ENCODE measurements at regions not wholly inside any gene's neighbourhood (a gene's known extent, or its start where the extent isn't known, plus 50 kb on each side); places are given as distances from the start of the nearest gene placed in this dataset.

GRCh38 chr5:110221036-110221435 is 505.4 kb downstream of the TMEM232 start:
- in situ Hi-C loops (cut with HindIII; ENCODE audit: low pct_ligation_motif_present, low sequenced_read_pairs), result no loop called here
- Histone ChIP-seq H3K4me3 (ENCODE audit: low read depth, low read length) (no peak overlapping the region), H3K27ac (no peak overlapping the region), H3K27me3 (replicated peaks) (no peaks in the 10 kb centered on the region), H3K36me3 (replicated peaks) (no peaks in the 10 kb centered on the region)
- no peak for DNase-seq
- TF ChIP-seq CTCF (IDR thresholded peaks at IDR 0.05; ENCODE audit: low read depth, low read length, missing control alignments), result no peak

DNA sequence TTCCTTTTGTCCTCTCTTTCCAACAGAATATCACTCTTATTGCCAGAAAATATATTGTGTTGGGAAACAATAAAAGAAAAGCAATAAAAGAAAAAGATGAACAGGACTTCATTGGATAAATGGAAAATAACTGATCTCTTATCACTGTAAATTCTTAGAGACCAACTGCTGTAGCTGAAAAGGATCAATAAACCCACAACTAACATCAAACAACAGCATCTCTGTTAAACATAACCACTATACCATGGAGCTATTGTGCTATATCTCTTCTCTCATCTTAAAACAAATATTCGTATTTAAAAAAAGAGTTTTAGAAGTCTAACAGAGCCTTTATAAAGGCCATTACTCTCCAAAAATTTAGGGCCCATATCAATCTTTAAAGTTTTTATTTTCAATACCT is 502.4 kb downstream of the TMEM232 start:
- no peak for TF ChIP-seq CTCF (IDR thresholded peaks at IDR 0.05; ENCODE audit: low read depth, low read length, missing control alignments)
- Histone ChIP-seq H3K4me3 (ENCODE audit: low read depth, low read length) (no peak overlapping the region), H3K27me3 (replicated peaks) (no peaks in the 10 kb centered on the region), H3K36me3 (replicated peaks) (no peaks in the 10 kb centered on the region), H3K27ac (no peak overlapping the region)
- no peak for DNase-seq
- in situ Hi-C loops (cut with HindIII; ENCODE audit: low pct_ligation_motif_present, low sequenced_read_pairs), result no loop called here

DNA sequence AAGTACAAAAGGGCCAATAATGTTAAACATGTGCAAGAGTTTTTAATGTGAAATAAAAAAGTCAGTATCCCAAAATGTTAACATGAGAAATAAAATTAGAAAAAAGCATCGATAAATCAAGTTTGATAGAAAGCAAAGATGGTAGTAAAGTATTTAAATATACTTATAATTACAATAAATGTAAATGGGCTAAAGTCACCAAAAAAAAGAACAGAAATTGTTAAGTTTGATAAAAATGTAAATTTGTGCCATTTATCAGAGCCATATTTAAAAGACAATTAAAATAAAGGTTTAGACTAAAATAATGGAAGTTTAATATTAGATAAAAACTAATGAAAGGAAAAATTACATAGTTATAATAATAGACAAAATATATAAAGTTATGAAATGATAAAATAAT is 500.5 kb downstream of the TMEM232 start:
- H3K36me3 ChIP-seq (replicated peaks), result no peaks in the 10 kb centered on the region
- no peaks in the 10 kb centered on the region for H3K27me3 ChIP-seq (replicated peaks)
- H3K4me3 ChIP-seq (ENCODE audit: low read depth, low read length), result no peak overlapping the region
- no peak for TF ChIP-seq CTCF (IDR thresholded peaks at IDR 0.05; ENCODE audit: low read depth, low read length, missing control alignments)
- no peak for DNase-seq
- in situ Hi-C loops (cut with HindIII; ENCODE audit: low pct_ligation_motif_present, low sequenced_read_pairs), result no loop called here
- H3K27ac ChIP-seq, result no peak overlapping the region

DNA sequence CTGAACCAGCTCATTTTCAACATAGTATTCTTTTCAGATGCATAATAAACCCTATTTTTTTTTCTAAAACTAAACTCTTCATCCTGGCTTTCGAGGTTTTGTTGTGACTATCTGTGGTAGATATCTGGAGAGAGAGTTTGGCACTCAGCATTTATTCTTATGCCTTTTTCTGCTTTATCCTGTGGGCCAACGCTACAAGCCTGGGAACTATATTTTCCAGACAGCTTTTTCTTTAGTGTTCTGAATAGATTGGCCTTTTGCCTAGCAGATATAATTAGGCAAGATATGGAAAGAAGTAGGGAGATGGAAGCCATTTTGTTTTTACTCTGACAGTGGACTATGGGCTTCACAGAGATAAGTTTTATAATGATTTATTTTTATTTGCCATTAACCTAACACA is 486.7 kb downstream of the TMEM232 start:
- Histone ChIP-seq H3K27ac (no peak overlapping the region), H3K27me3 (replicated peaks) (no peaks in the 10 kb centered on the region), H3K4me3 (ENCODE audit: low read depth, low read length) (no peak overlapping the region), H3K36me3 (replicated peaks) (no peaks in the 10 kb centered on the region)
- in situ Hi-C loops (cut with HindIII; ENCODE audit: low pct_ligation_motif_present, low sequenced_read_pairs), result no loop called here
- no peak for TF ChIP-seq CTCF (IDR thresholded peaks at IDR 0.05; ENCODE audit: low read depth, low read length, missing control alignments)
- no peak for DNase-seq

DNA sequence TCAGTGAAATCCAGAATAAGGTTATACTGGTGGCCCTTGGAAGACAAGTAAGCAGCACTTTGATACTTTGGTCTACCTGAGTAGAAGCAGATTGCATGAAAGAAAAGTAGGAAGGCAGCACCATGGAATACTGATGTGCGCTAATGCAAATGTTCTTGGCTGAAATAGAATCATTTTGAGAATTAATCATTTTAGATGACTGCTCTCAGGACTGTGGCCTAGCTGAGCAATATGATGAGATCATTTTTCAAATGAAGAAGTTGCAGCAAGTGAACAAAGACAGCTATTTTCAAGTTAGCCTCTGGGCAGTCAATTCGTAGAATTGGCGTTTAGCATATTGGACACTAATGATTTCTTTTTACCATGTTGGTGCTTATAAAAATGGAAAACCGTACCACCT is 483.5 kb downstream of the TMEM232 start:
- TF ChIP-seq CTCF (IDR thresholded peaks at IDR 0.05; ENCODE audit: low read depth, low read length, missing control alignments), result no peak

DNA sequence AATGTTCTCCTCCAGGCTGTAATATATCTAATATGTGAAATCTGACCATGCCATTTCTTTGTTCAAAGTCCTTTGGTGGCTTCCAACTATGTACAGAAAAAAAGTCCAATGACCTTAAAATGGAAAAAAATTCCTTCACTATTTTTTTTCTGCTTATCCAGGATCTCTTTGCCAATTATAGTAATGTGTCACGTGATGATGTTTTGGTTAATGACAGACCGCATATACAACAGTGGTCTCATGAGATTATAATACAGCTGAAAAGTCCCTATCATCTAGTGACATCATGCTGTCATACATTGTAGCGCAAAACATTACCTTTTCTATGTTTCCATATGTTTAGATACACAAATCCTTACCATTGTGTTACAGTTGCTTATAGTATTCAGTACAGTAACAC is 477.6 kb downstream of the TMEM232 start:
- no peak overlapping the region for H3K4me3 ChIP-seq (ENCODE audit: low read depth, low read length)
- H3K27me3 ChIP-seq (replicated peaks), result no peaks in the 10 kb centered on the region
- no peak for TF ChIP-seq CTCF (IDR thresholded peaks at IDR 0.05; ENCODE audit: low read depth, low read length, missing control alignments)
- no peak for DNase-seq
- in situ Hi-C loops (cut with HindIII; ENCODE audit: low pct_ligation_motif_present, low sequenced_read_pairs), result no loop called here
- H3K36me3 ChIP-seq (replicated peaks), result no peaks in the 10 kb centered on the region
- H3K27ac ChIP-seq, result no peak overlapping the region

More for the DNA sequence above, 483.5 kb downstream of the TMEM232 start:
- H3K36me3 ChIP-seq (replicated peaks), result no peaks in the 10 kb centered on the region
- in situ Hi-C loops (cut with HindIII; ENCODE audit: low pct_ligation_motif_present, low sequenced_read_pairs), result no loop called here
- no peak overlapping the region for H3K27ac ChIP-seq
- no peaks in the 10 kb centered on the region for H3K27me3 ChIP-seq (replicated peaks)
- DNase-seq, result no peak
- no peak overlapping the region for H3K4me3 ChIP-seq (ENCODE audit: low read depth, low read length)

All from brain microvascular endothelial cell (primary cell).